H1 (cell line): ENCODE measurements at regions not wholly inside any gene's neighbourhood (a gene's known extent, or its start where the extent isn't known, plus 50 kb on each side); places are given as distances from the start of the nearest gene placed in this dataset.

Experiments
- BCL11A ChIP-seq, 2 experiments: IDR thresholded peaks; one replicate each; pipeline ENCODE4 v1.6.1; 2011; ENCODE audit warnings: low read depth in 2 of 2, low read length in 2 of 2, mild to moderate bottlenecking in 2 of 2
- EGR1 ChIP-seq: IDR thresholded peaks from 2 replicates; pipeline ENCODE4 v1.6.1; 2011; ENCODE audit warnings: low read depth, low read length, borderline replicate concordance
- JUN ChIP-seq: IDR thresholded peaks from 2 replicates; pipeline ENCODE4 v1.6.1; 2011; ENCODE audit warnings: low read depth, mild to moderate bottlenecking, improper control_type of control experiment, low read length
- RNF2 ChIP-seq: fragments of 200-900, 300-1000 bp; sonication (generic); IDR thresholded peaks from 2 replicates; pipeline ENCODE4 v1.7.1; 2016; ENCODE audit warnings: borderline replicate concordance, low read depth, mild to moderate bottlenecking, antibody characterized with exemption, low read length; ENCODE audit not compliant: poor library complexity, severe bottlenecking; ENCODE audit errors: missing control alignments
- SRF ChIP-seq: IDR thresholded peaks from 2 replicates; pipeline ENCODE4 v1.6.1; 2011; ENCODE audit warnings: mild to moderate bottlenecking, low read depth, low read length, moderate library complexity
- TEAD4 ChIP-seq: IDR thresholded peaks from 2 replicates; pipeline ENCODE4 v1.6.1; 2012; ENCODE audit warnings: low read depth, low read length, inconsistent platforms, mixed read lengths

DNA sequence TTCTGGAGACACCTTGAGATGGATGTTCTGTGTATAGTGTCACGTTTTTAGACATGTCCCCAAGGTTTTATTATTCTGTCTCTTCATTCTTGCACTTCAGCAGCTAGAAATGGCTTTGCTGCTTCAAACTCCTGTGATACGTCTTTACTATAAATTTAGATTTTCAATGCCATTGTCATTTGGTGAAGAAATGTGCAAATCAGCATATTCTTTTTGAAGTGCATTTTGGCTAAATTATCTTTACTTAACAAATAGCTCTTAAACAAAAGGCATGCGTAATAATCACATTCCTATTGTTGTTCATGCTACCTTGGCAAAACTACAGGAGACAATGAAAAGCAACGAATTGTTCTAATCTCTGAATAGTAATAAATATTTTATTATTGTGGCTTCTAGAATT lies 502.9 kb upstream of the SYT1 start (continued):
- TF ChIP-seq EGR1: no peak
- TF ChIP-seq JUN: no peak
- no peak for TF ChIP-seq BCL11A (IDR thresholded peaks at IDR 0.05; ENCODE audit: low read depth in 2 of 2, low read length in 2 of 2)
- TF ChIP-seq SRF: no peak
- TF ChIP-seq TEAD4: no peak
- TF ChIP-seq RNF2: no peak
